SK-N-SH (cell line): ENCODE measurements at regions not wholly inside any gene's neighbourhood (a gene's known extent, or its start where the extent isn't known, plus 50 kb on each side); places are given as distances from the start of the nearest gene placed in this dataset.

Experiments
- CTCF ChIA-PET: fragments of 300-600, 350-600 bp; formaldehyde crosslinking; extraction: SDS; loops from one replicate; lab custom pipeline; 2021; lab: Yijun Ruan, JAX
- POLR2A ChIA-PET: fragments of 350-600 bp; sonication (Branson Sonifier 250); formaldehyde crosslinking; extraction: SDS; loops from one replicate; lab custom pipeline; 2020; ENCODE audit warnings: antibody characterized with exemption, inconsistent platforms; lab: Yijun Ruan, JAX
- DNase-seq: peaks from one replicate; pipeline ENCODE4 v3.0.0; 2012
- H2AFZ ChIP-seq: fragments of 200-600 bp; sonication (generic); 2 replicates; pipeline ENCODE4 v1.8.1; 2016; ENCODE audit warnings: antibody characterized with exemption, mild to moderate bottlenecking, low read depth
- H3F3A ChIP-seq: fragments of 200-600 bp; sonication (generic); replicated peaks from 2 replicates; pipeline ENCODE3; 2016; ENCODE audit warnings: antibody characterized with exemption, mild to moderate bottlenecking; ENCODE audit not compliant: insufficient read depth
- H3K27ac ChIP-seq, 2 experiments: fragments of 200-500 bp in 1 of 2; fragments of 200-600 bp in 1 of 2; sonication (Bioruptor generic) in 1 of 2; sonication (generic), shearing (Covaris generic) in 1 of 2; 2 replicates each; pipeline versions ENCODE4 v1.5.1 to v1.6.1; 2014 to 2016; ENCODE audit warnings: low read depth in 2 of 2, inconsistent platforms in 1 of 2, low read length in 1 of 2, mild to moderate bottlenecking in 1 of 2, mixed read lengths in 1 of 2
- H3K27me3 ChIP-seq: fragments of 200-600 bp; sonication (generic), shearing (Covaris generic); 2 replicates; pipeline ENCODE4 v1.6.1; 2016; ENCODE audit warnings: mixed run types; ENCODE audit not compliant: insufficient read depth
- H3K36me3 ChIP-seq, 2 experiments: fragments of 200-500 bp in 1 of 2; fragments of 200-600 bp in 1 of 2; sonication (Bioruptor generic) in 1 of 2; sonication (generic) in 1 of 2; replicated peaks in 1 of 2; 2 replicates each; pipeline versions ENCODE3 to v1.5.1; 2014 to 2016; ENCODE audit warnings: low read length in 1 of 2, mild to moderate bottlenecking in 1 of 2; ENCODE audit not compliant: insufficient read depth in 2 of 2, control insufficient read depth in 1 of 2
- H3K4me1 ChIP-seq, 2 experiments: fragments of 200-500 bp in 1 of 2; fragments of 200-600 bp in 1 of 2; sonication (Bioruptor generic) in 1 of 2; sonication (generic), shearing (Covaris generic) in 1 of 2; 2 replicates each; pipeline versions ENCODE4 v1.5.1 to v1.6.1; 2014 to 2016; ENCODE audit warnings: low read depth in 1 of 2, low read length in 1 of 2, mixed run types in 1 of 2; ENCODE audit not compliant: insufficient read depth in 2 of 2, control insufficient read depth in 1 of 2
- H3K4me2 ChIP-seq: fragments of 200-600 bp; sonication (generic), shearing (Covaris generic); 2 replicates; pipeline ENCODE4 v1.6.1; 2017; ENCODE audit warnings: mixed run types
- H3K4me3 ChIP-seq, 2 experiments: fragments of 200-500 bp in 1 of 2; fragments of 200-600 bp in 1 of 2; sonication (Bioruptor generic) in 1 of 2; sonication (generic), shearing (Covaris generic) in 1 of 2; 2 replicates each; pipeline versions ENCODE4 v1.5.1 to v1.8.1; 2014 to 2016; ENCODE audit warnings: low read depth in 2 of 2, inconsistent platforms in 1 of 2, low read length in 1 of 2, mild to moderate bottlenecking in 1 of 2, mixed read lengths in 1 of 2, moderate library complexity in 1 of 2
- H3K79me2 ChIP-seq: fragments of 200-600 bp; sonication (generic); 2 replicates; pipeline ENCODE4 v1.8.1; 2017; ENCODE audit warnings: mild to moderate bottlenecking; ENCODE audit not compliant: insufficient read depth
- H3K9ac ChIP-seq: fragments of 200-600 bp; sonication (generic); 2 replicates; pipeline ENCODE4 v1.6.1; 2017; ENCODE audit warnings: mixed run types
- H3K9me2 ChIP-seq: fragments of 200-600 bp; sonication (generic); 2 replicates; pipeline ENCODE4 v1.6.1; 2017; ENCODE audit warnings: mixed run types
- H3K9me3 ChIP-seq: fragments of 200-600 bp; sonication (generic); 2 replicates; pipeline ENCODE4 v1.6.1; 2017; ENCODE audit warnings: mixed run types, mild to moderate bottlenecking, moderate library complexity
- H4K20me1 ChIP-seq: fragments of 200-600 bp; sonication (generic); 2 replicates; pipeline ENCODE4 v1.6.1; 2017; ENCODE audit warnings: mild to moderate bottlenecking, mixed run types; ENCODE audit not compliant: insufficient read depth
- CTCF ChIP-seq: fragments of 200-600 bp; sonication (generic); IDR thresholded peaks from 2 replicates; pipeline ENCODE4 v1.6.1; 2017; ENCODE audit warnings: antibody characterized with exemption, mild to moderate bottlenecking, moderate library complexity
- ELF1 ChIP-seq: IDR thresholded peaks from 2 replicates; pipeline ENCODE4 v1.4.0; 2012
- EP300 ChIP-seq, 2 experiments: IDR thresholded peaks; 2 replicates each; pipeline versions ENCODE4 v1.4.0 to v1.6.1; 2012; ENCODE audit warnings: borderline replicate concordance in 1 of 2, low read depth in 1 of 2, low read length in 1 of 2
- EZH2phosphoT487 ChIP-seq: fragments of 200-600 bp; sonication (generic); IDR thresholded peaks from 2 replicates; pipeline ENCODE4 v1.6.1; 2017; ENCODE audit warnings: low read depth, mixed run types, mild to moderate bottlenecking, antibody characterized with exemption, moderate library complexity, borderline replicate concordance
- FOXJ3 ChIP-seq: sonication (generic); formaldehyde crosslinking; IDR thresholded peaks from 2 replicates; pipeline ENCODE4 v1.5.1; 2020; ENCODE audit warnings: mild to moderate bottlenecking, missing genetic modification reagents
- GATA2 ChIP-seq: sonication (generic); formaldehyde crosslinking; IDR thresholded peaks from 2 replicates; pipeline ENCODE4 v1.5.0; 2020; ENCODE audit warnings: mild to moderate bottlenecking, missing genetic modification reagents
- MEF2A ChIP-seq: IDR thresholded peaks from 2 replicates; pipeline ENCODE4 v1.4.0; 2012; ENCODE audit warnings: low read depth, borderline replicate concordance
- MXI1 ChIP-seq: IDR thresholded peaks from 2 replicates; pipeline ENCODE4 v1.6.1; 2012; ENCODE audit warnings: mild to moderate bottlenecking, low read depth, low read length, improper control_type of control experiment
- NFIC ChIP-seq: IDR thresholded peaks from 2 replicates; pipeline ENCODE4 v1.4.0; 2012; ENCODE audit warnings: borderline replicate concordance
- NRF1 ChIP-seq: IDR thresholded peaks from 2 replicates; pipeline ENCODE4 v1.6.1; 2012; ENCODE audit warnings: low read depth, mild to moderate bottlenecking, low read length
- PBX3 ChIP-seq: IDR thresholded peaks from 2 replicates; pipeline ENCODE4; 2012
- POLR2AphosphoS5 ChIP-seq: IDR thresholded peaks from 2 replicates; pipeline ENCODE4 v1.6.1; 2012; ENCODE audit warnings: low read depth, low read length
- RAD21 ChIP-seq: IDR thresholded peaks from 2 replicates; pipeline ENCODE4 v1.6.1; 2012; ENCODE audit warnings: mild to moderate bottlenecking, low read length
- RXRA ChIP-seq: IDR thresholded peaks from 2 replicates; pipeline ENCODE4 v1.4.0; 2012; ENCODE audit warnings: low read depth, mild to moderate bottlenecking, borderline replicate concordance
- SIN3A ChIP-seq: IDR thresholded peaks from 2 replicates; pipeline ENCODE4 v1.6.1; 2012; ENCODE audit warnings: low read depth, mild to moderate bottlenecking, low read length, moderate library complexity, borderline replicate concordance
- SMC3 ChIP-seq: IDR thresholded peaks from 2 replicates; pipeline ENCODE4 v1.6.1; 2012; ENCODE audit warnings: low read depth, low read length, improper control_type of control experiment
- TAF1 ChIP-seq: IDR thresholded peaks from 2 replicates; pipeline ENCODE4 v1.6.1; 2012; ENCODE audit warnings: low read depth, mild to moderate bottlenecking, low read length, moderate library complexity, borderline replicate concordance
- TCF12 ChIP-seq: IDR thresholded peaks from 2 replicates; pipeline ENCODE4 v1.4.0; 2012
- YY1 ChIP-seq: IDR thresholded peaks from 2 replicates; pipeline ENCODE4 v1.4.0; 2012; ENCODE audit warnings: low read depth, mild to moderate bottlenecking
- ZBTB33 ChIP-seq: IDR thresholded peaks from 2 replicates; pipeline ENCODE4 v1.4.0; 2012; ENCODE audit warnings: low read depth, borderline replicate concordance
- WGBS: methylation state at CpG from one replicate; pipeline ENCODE4 v1.1.6; 2017; ENCODE audit warnings: low lambda C conversion rate; 5-methylcytosine and 5-hydroxymethylcytosine counted together
- TF ChIP-seq, protein P1 (sequence below): IDR thresholded peaks from 2 replicates; pipeline ENCODE4 v1.6.1; 2012; ENCODE audit warnings: mild to moderate bottlenecking, low read depth, low read length, moderate library complexity

GRCh38 chr20:52482044-52482443 is 290.5 kb upstream of the ZFP64 start:
- H3K4me3 ChIP-seq = no peak overlapping the region
- H3K9ac ChIP-seq = no peak overlapping the region
- DNase-seq = no peak
- no peak overlapping the region for H3K4me2 ChIP-seq
- no peaks in the 10 kb centered on the region for H4K20me1 ChIP-seq
- H3K27ac ChIP-seq = peak overlapping the region in 1 of 2 experiments; percentile 89; a peak in 2 of 4 replicates
- H3K9me2 ChIP-seq = no peaks in the 10 kb centered on the region
- TF ChIP-seq ELF1 (no peak), RAD21 (peak; percentile 10), EZH2phosphoT487 (no peak)
- 63% methylated on average over 5 of the region's 5 CpGs for WGBS
- ChIA-PET CTCF (interaction anchor here (1.1 kb wide), 1 partner anchor 169 kb away, joined by 4 read pairs; no protein-coding TSS in a partner anchor), POLR2A (no interaction called here)
- H3K79me2 ChIP-seq = no peaks in the 10 kb centered on the region
- no peaks in the 10 kb centered on the region for H3K36me3 ChIP-seq
- H3K27me3 ChIP-seq = no peaks in the 10 kb centered on the region
- H3K4me1 ChIP-seq = peaks cover 0 to 17% of the 10 kb centered on the region in 2 experiments; a peak in 1 of 4 replicates
- no peaks in the 10 kb centered on the region for H3F3A ChIP-seq
- H2AFZ ChIP-seq = no peak overlapping the region
- H3K9me3 ChIP-seq = no peaks in the 10 kb centered on the region

- no peaks in the 10 kb centered on the region for H3K9me3 ChIP-seq
- WGBS = 2% methylated on average over 3 of the region's 3 CpGs
- CTCF ChIA-PET = interaction anchor here (1.1 kb wide), 1 partner anchor 168 kb away, joined by 4 read pairs; no protein-coding TSS in a partner anchor
- no peaks in the 10 kb centered on the region for H3K9me2 ChIP-seq
- H3K27me3 ChIP-seq = no peaks in the 10 kb centered on the region
- no peak overlapping the region for H3K4me2 ChIP-seq
- H2AFZ ChIP-seq = no peak overlapping the region
- H3F3A ChIP-seq = no peaks in the 10 kb centered on the region
- H3K4me1 ChIP-seq = peaks cover 0 to 17% of the 10 kb centered on the region in 2 experiments; a peak in 1 of 4 replicates
- no peaks in the 10 kb centered on the region for H3K36me3 ChIP-seq
- peak overlapping the region in 1 of 2 experiments; percentile 89; a peak in 2 of 4 replicates for H3K27ac ChIP-seq
- H3K4me3 ChIP-seq = no peak overlapping the region
- DNase-seq = peak; percentile 59
- H4K20me1 ChIP-seq = no peaks in the 10 kb centered on the region
- no peak overlapping the region for H3K9ac ChIP-seq
- no peaks in the 10 kb centered on the region for H3K79me2 ChIP-seq
- POLR2A ChIA-PET = no interaction called here
- TF ChIP-seq EP300 (IDR thresholded peaks at IDR 0.05; ENCODE audit: borderline replicate concordance in 1 of 2, low read depth in 1 of 2, low read length in 1 of 2) (peak in 1 of 2 experiments; percentile 91; a peak in 2 of 4 replicates), FOXJ3 (peak; percentile 69), ZBTB33 (no peak), TAF1 (no peak), RXRA (no peak), SIN3A (no peak), MXI1 (no peak), GATA2 (peak; percentile 90), PBX3 (no peak), NFIC (no peak; the same call in 1 of the 2 replicates), POLR2AphosphoS5 (no peak), NRF1 (no peak), TCF12 (no peak; the same call in 1 of the 2 replicates), CTCF (no peak), SMC3 (no peak), MEF2A (no peak), YY1 (no peak)
- TF ChIP-seq, protein P1, sequence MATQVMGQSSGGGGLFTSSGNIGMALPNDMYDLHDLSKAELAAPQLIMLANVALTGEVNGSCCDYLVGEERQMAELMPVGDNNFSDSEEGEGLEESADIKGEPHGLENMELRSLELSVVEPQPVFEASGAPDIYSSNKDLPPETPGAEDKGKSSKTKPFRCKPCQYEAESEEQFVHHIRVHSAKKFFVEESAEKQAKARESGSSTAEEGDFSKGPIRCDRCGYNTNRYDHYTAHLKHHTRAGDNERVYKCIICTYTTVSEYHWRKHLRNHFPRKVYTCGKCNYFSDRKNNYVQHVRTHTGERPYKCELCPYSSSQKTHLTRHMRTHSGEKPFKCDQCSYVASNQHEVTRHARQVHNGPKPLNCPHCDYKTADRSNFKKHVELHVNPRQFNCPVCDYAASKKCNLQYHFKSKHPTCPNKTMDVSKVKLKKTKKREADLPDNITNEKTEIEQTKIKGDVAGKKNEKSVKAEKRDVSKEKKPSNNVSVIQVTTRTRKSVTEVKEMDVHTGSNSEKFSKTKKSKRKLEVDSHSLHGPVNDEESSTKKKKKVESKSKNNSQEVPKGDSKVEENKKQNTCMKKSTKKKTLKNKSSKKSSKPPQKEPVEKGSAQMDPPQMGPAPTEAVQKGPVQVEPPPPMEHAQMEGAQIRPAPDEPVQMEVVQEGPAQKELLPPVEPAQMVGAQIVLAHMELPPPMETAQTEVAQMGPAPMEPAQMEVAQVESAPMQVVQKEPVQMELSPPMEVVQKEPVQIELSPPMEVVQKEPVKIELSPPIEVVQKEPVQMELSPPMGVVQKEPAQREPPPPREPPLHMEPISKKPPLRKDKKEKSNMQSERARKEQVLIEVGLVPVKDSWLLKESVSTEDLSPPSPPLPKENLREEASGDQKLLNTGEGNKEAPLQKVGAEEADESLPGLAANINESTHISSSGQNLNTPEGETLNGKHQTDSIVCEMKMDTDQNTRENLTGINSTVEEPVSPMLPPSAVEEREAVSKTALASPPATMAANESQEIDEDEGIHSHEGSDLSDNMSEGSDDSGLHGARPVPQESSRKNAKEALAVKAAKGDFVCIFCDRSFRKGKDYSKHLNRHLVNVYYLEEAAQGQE = no peak
These were observed 289.9 kb upstream of the ZFP64 start for GRCh38 chr20:52481443-52481842.
